ENCODE measurements at regions not wholly inside any gene's neighbourhood (a gene's known extent, or its start where the extent isn't known, plus 50 kb on each side); places are given as distances from the start of the nearest gene placed in this dataset.

DNA sequence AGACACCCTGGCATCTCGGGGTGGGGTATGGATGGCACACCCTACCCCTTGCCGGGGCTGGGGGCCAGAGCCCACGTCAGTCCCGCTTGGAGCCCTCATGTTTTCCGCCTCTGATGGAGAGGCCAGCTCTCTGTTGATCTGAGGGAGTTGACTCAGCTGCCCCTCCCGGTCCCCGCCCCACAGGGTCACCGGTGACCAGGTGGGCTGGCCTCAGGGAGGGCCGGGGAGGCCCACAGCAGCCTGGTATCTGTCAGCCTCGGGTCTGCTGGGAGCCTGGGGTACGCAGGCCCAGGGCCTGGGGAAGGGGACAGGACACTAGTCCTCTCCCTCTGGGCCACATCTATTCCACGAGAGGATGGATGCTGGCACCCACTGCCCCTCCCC lies 109.5 kb upstream of the CIBAR2 start:
- Histone ChIP-seq H3K4me2 (no peak overlapping the region), H3K9ac (no peak overlapping the region), H4K20me1 (ENCODE audit: insufficient read depth) (no peaks in the 10 kb centered on the region), H3K79me2 (ENCODE audit: insufficient read depth, low read depth) (no peaks in the 10 kb centered on the region), H3K36me3 (ENCODE audit: insufficient read depth) (no peaks in the 10 kb centered on the region), H2AFZ (ENCODE audit: low read depth) (no peak overlapping the region), H3K4me3 (IDR thresholded peaks at IDR 0.05; ENCODE audit: insufficient read depth, low read depth, low read length) (no peak overlapping the region), H3K4me1 (ENCODE audit: low read depth, poor library complexity, severe bottlenecking) (no peaks in the 10 kb centered on the region), H3K27me3 (ENCODE audit: insufficient read depth, low read depth) (peaks cover 87% of the 10 kb centered on the region), H3K27ac (no peak overlapping the region)
- TF ChIP-seq, protein P1, sequence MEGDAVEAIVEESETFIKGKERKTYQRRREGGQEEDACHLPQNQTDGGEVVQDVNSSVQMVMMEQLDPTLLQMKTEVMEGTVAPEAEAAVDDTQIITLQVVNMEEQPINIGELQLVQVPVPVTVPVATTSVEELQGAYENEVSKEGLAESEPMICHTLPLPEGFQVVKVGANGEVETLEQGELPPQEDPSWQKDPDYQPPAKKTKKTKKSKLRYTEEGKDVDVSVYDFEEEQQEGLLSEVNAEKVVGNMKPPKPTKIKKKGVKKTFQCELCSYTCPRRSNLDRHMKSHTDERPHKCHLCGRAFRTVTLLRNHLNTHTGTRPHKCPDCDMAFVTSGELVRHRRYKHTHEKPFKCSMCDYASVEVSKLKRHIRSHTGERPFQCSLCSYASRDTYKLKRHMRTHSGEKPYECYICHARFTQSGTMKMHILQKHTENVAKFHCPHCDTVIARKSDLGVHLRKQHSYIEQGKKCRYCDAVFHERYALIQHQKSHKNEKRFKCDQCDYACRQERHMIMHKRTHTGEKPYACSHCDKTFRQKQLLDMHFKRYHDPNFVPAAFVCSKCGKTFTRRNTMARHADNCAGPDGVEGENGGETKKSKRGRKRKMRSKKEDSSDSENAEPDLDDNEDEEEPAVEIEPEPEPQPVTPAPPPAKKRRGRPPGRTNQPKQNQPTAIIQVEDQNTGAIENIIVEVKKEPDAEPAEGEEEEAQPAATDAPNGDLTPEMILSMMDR (conservative IDR thresholded peaks at IDR 0.05; ENCODE audit: low read depth, low read length) = no peak

DNA sequence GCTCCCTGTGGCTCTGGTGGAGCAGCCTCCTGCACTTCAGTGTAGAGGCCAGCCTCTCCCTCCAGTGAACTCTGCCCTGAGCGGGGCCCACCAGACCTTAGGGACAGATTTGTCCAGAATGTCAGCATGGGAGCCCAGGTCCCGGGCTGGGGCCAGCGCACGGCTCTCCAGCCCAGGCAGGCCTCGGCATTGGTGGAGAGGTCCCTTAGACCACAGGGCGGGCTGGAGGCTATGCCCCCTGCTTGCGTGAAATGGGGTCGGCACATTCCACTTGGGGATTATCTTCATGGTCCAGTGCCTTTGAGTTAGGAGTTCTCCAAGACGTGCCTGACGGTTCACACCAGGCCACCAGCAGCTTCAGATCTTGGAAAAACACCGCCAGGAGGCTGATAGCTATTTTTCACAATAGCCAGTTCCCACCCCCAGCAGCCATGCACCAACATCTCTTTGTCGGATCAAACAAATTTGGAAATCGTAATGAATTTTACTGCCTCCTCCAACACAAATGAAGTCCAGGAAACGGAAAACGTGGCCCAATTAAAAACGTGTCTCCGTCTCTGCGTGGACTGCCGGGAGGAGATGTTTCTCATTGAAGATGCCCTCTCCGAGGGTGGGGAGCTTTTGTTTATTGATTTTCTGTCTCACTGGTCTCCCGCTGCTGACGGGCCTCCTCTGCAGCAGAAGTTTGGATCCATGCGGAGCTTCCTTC lies 110.0 kb upstream of the CIBAR2 start:
- TF ChIP-seq, protein P1 (conservative IDR thresholded peaks at IDR 0.05; ENCODE audit: low read depth, low read length) = no peak
- Histone ChIP-seq H3K36me3 (ENCODE audit: insufficient read depth) (no peaks in the 10 kb centered on the region), H3K79me2 (ENCODE audit: insufficient read depth, low read depth) (no peaks in the 10 kb centered on the region), H3K4me2 (no peak overlapping the region), H3K4me3 (IDR thresholded peaks at IDR 0.05; ENCODE audit: insufficient read depth, low read depth, low read length) (no peak overlapping the region), H4K20me1 (ENCODE audit: insufficient read depth) (no peaks in the 10 kb centered on the region), H3K27me3 (ENCODE audit: insufficient read depth, low read depth) (peaks cover 87% of the 10 kb centered on the region), H3K27ac (no peak overlapping the region), H3K9ac (no peak overlapping the region), H3K4me1 (ENCODE audit: low read depth, poor library complexity, severe bottlenecking) (no peaks in the 10 kb centered on the region), H2AFZ (ENCODE audit: low read depth) (no peak overlapping the region)

DNA sequence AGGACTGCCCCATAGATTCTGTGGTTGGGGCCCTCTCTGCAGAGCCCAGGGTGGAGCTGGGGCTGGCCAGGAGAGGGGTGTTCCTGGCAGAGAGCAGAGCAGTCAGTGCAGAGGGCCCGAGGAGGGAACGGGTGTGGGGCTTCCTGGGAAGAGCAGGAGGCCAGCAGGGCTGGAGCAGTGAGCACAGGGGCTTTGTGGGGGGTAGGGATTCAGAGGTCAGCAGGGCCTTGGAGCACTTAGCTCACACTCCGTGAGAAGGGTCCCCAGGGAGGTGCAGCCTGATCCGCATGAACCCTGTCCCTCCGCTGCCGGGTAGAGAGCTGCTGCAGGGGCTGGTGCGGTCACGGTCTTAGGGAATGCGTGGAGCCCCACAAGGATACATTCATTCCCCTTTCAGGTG lies 113.0 kb upstream of the CIBAR2 start:
- TF ChIP-seq, protein P1 (conservative IDR thresholded peaks at IDR 0.05; ENCODE audit: low read depth, low read length) = no peak
- no peak overlapping the region for H3K4me2 ChIP-seq
- H3K27me3 ChIP-seq (ENCODE audit: insufficient read depth, low read depth) = peaks cover 89% of the 10 kb centered on the region
- H3K4me1 ChIP-seq (ENCODE audit: low read depth, poor library complexity, severe bottlenecking) = no peaks in the 10 kb centered on the region
- no peak overlapping the region for H3K4me3 ChIP-seq (IDR thresholded peaks at IDR 0.05; ENCODE audit: insufficient read depth, low read depth, low read length)
- H3K27ac ChIP-seq = no peak overlapping the region
- no peak overlapping the region for H2AFZ ChIP-seq (ENCODE audit: low read depth)
- no peaks in the 10 kb centered on the region for H3K36me3 ChIP-seq (ENCODE audit: insufficient read depth)
- no peaks in the 10 kb centered on the region for H4K20me1 ChIP-seq (ENCODE audit: insufficient read depth)
- no peak overlapping the region for H3K9ac ChIP-seq
- H3K79me2 ChIP-seq (ENCODE audit: insufficient read depth, low read depth) = no peaks in the 10 kb centered on the region

DNA sequence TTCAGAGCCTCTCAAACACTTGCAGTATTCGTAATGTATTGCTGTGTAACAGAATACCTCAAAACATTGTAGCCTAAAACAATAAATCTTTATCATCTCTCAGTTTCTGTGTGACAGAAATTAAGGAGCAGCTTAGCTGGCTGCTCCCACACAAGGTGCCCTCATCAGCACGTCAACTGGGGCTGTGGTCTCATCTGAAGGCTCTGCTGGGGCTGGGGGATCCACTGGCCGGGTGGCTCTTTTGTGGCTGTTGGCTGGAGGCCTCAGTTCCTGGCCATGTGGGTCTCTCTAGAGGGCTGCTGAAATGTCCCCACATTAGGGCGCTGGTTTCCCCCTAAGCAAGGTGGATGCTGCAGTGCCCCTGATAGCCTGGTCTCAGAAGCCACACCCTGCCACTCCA lies 113.4 kb upstream of the CIBAR2 start:
- Histone ChIP-seq H3K4me2 (no peak overlapping the region), H3K4me3 (IDR thresholded peaks at IDR 0.05; ENCODE audit: insufficient read depth, low read depth, low read length) (no peak overlapping the region), H3K36me3 (ENCODE audit: insufficient read depth) (no peaks in the 10 kb centered on the region), H3K27me3 (ENCODE audit: insufficient read depth, low read depth) (peaks cover 86% of the 10 kb centered on the region), H3K9ac (no peak overlapping the region), H3K79me2 (ENCODE audit: insufficient read depth, low read depth) (no peaks in the 10 kb centered on the region), H4K20me1 (ENCODE audit: insufficient read depth) (no peaks in the 10 kb centered on the region), H3K4me1 (ENCODE audit: low read depth, poor library complexity, severe bottlenecking) (no peaks in the 10 kb centered on the region), H2AFZ (ENCODE audit: low read depth) (no peak overlapping the region), H3K27ac (no peak overlapping the region)
- TF ChIP-seq, protein P1 (conservative IDR thresholded peaks at IDR 0.05; ENCODE audit: low read depth, low read length) = no peak

Measured in KMS-11 (cell line).